Astrocyte of the cerebellum (primary cell): ENCODE measurements at regions not wholly inside any gene's neighbourhood (a gene's known extent, or its start where the extent isn't known, plus 50 kb on each side); places are given as distances from the start of the nearest gene placed in this dataset.

Source experiments
- DNase-seq: peaks from one replicate; pipeline ENCODE4 v3.0.0-alpha.2; 2011; ENCODE audit warnings: low read depth
- H3K4me3 ChIP-seq: 2 replicates; pipeline ENCODE4 v1.5.1; 2011; ENCODE audit warnings: mild to moderate bottlenecking, low read depth, low read length, moderate library complexity
- CTCF ChIP-seq: IDR thresholded peaks from 2 replicates; pipeline ENCODE4 v1.5.1; 2012; ENCODE audit warnings: low read length, low read depth, moderate library complexity, mild to moderate bottlenecking; ENCODE audit errors: missing control alignments
- in situ Hi-C: cut with HindIII; loops from 2 replicates; pipeline ENCODE4 v1.10.0; 2017; ENCODE audit warnings: low sequenced_read_pairs

GRCh38 chr20:37593710-37594109 is 66.0 kb upstream of the BLCAP start:
- DNase-seq = no peak
- no peak for TF ChIP-seq CTCF
- H3K4me3 ChIP-seq = no peak overlapping the region
- in situ Hi-C loops = loop anchor here (25.0 kb wide), 1 partner anchor 444 kb away; the partner anchor contains the start of genes RPRD1B and TTI1

DNA sequence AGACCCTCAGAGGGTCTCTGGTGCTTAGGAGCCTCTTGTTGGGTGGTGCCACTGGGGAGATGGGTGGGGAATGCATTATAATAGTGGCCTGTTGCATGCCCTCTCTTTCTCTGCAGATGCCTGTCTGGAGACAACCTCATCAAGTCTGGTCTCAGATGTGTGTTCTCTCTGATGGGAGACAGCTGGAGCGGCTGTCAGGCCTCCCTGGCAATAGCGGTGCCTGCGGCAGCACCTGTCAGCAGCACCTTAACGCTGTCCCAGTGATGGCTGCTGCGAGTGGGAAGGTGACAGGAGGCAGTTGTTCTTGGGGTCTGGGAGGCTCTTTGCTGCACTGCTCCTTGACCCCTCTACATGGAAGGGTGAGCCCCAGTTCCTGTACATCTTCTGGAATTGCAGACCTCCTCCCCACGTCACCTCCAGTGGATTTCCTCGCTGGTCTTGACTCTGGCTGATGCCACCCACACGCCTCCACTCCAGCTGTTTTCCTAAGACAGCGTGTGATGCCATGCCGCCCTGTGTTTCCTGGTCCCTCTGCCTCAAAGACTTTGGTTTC is 63.3 kb upstream of the BLCAP start:
- no peak for TF ChIP-seq CTCF
- in situ Hi-C loops = loop anchor here (25.0 kb wide), 1 partner anchor 446 kb away; the partner anchor contains the start of genes RPRD1B and TTI1

DNA sequence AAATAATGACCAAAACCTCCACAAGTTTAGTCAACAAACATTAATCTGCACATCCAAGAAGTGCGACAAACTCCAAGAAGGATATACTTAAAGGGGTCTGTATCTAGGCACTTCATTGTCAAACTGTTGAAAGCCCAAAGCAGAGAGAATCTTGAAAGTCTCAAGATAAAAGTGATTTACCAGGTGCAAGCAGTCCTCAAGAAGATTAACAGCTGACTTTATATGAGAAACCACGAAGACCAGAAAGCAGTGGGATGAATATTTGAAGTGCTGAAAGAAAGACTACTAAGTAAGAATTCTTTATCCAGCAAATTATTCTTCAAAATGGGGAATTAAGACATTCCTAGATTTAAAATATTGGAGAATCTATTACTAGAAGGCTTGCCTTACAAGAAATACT is 58.4 kb upstream of the BLCAP start:
- in situ Hi-C loops = loop anchor here (25.0 kb wide), 1 partner anchor 451 kb away; the partner anchor contains the start of genes RPRD1B and TTI1
- no peak for DNase-seq
- H3K4me3 ChIP-seq = no peak overlapping the region
- no peak for TF ChIP-seq CTCF

More for the DNA sequence above, 63.3 kb upstream of the BLCAP start:
- H3K4me3 ChIP-seq = no peak overlapping the region
- DNase-seq = no peak

DNA sequence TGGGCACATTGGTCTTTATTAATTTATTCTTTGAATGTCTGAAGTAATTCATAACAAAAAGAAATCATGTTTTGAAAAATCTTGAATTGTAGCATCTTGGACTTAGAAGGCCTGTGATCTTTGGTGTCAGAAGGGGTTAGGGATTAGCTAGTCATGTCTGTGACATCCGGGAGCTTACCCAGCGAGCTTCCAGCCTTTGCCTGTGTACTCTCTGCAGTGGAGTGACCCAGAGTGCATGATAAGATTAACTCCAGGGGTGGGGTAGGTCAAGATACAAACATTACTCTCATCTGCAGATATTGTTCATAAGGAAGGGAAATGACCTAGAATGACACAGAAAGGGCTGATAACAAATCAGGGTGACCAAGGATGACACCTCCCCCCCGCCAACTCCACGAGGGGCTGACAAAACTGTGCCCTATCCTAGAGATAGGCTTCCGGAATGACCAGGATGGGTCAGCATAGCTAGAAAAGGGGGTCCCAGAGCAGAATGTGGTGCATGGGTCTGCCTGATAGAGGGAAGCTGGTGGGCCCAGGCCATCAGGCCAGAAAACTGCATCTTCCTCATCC is 56.6 kb upstream of the BLCAP start:
- no peak overlapping the region for H3K4me3 ChIP-seq
- in situ Hi-C loops = loop anchor here (25.0 kb wide), 1 partner anchor 453 kb away; the partner anchor contains the start of genes RPRD1B and TTI1
- no peak for DNase-seq
- no peak for TF ChIP-seq CTCF

GRCh38 chr20:37581246-37581645 is 53.6 kb upstream of the BLCAP start:
- no peak for TF ChIP-seq CTCF
- no peak overlapping the region for H3K4me3 ChIP-seq
- DNase-seq = no peak
- in situ Hi-C loops = loop anchor here (25.0 kb wide), 1 partner anchor 456 kb away; the partner anchor contains the start of genes RPRD1B and TTI1

DNA sequence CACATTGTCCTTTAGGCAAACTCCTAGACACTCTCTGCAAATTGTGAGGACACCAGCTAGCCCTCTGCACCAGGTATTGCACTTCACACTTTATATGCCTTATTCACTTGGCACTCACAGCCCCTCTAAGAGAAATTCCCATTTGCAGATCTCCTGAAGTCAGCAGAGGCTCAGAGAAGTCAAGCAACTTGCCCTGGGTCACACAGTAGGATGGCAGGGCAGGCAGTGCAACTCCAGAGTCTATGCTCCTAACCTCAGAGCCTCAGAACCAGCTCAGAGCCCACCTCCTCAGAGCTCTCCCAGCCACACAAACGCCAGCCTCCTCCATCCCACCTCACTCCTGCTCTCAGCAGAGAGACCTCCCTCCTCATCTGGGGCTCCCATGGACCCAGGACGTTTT is 52.4 kb upstream of the BLCAP start:
- H3K4me3 ChIP-seq = no peak overlapping the region
- DNase-seq = no peak
- in situ Hi-C loops = loop anchor here (25.0 kb wide), 1 partner anchor 457 kb away; the partner anchor contains the start of genes RPRD1B and TTI1
- TF ChIP-seq CTCF = no peak
